NCI-H2171 (cell line): ENCODE measurements at regions not wholly inside any gene's neighbourhood (a gene's known extent, or its start where the extent isn't known, plus 50 kb on each side); places are given as distances from the start of the nearest gene placed in this dataset.
"Not testable (repeated sequence)": the region's sequence is repeated elsewhere in the genome, so short reads cannot be mapped to it uniquely, and the experiment has no call there.

Source experiments
- DNase-seq: peaks from one replicate; lab custom pipeline; 2025; lab: John Stamatoyannopoulos, UW

DNA sequence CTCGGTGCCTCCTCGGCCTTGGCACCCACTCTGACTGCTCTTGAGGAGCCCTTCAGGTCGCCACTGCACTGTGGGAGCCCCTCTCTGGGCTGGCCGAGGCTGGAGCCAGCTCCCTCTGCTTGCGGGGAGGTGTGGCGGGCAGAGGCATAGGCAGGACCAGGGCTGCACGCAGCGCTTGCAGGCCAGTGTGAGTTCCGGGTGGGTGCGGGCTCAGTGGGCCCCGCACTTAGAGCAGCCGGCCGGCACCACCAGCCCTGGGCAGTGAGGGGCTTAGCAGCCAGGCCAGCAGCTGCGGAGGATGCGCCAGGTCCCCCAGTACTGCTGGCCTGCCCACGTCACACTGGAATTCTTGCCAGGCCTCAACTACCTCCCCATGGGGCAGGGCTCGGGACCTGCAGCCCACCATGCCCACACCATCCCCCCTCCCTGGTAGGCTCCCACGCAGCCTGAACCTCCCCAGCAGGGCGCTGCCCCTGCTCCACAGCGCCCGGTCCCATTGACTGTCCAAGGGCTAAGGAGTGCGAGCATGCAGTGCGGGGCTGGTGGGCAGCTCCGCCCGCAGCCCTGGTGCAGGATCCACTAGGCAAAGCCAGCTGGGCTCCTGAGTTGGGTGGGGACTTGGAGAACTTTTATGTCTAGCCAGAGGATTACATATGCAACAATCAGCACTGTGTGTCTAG is 602.9 kb upstream of the ST8SIA4 start:
- DNase-seq = no peak

GRCh38 chr5:101482931-101483330 is 579.8 kb upstream of the ST8SIA4 start:
- no peak for DNase-seq

DNA sequence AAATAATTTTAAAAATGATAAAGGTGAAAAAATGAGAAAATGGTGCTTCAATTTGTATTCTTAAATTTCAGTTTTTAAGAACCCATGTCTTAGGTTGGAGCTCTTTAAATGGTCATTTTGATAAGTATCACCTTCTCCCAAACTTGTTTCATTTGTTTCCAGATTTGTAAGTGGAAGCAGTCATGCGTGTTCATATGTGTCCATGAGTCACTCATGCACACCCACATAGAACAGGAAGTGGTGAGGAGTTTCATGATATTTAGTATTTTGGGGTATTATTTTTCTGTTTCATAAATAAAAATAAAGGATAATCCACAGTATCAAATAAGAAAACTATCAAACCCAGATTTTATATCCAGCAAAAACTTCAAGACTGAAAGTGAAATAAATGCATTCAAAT is 570.4 kb upstream of the ST8SIA4 start:
- no peak for DNase-seq

GRCh38 chr5:101461455-101461854 is 558.4 kb upstream of the ST8SIA4 start:
- no peak for DNase-seq

- DNase-seq = no peak
These were observed 555.5 kb upstream of the ST8SIA4 start for GRCh38 chr5:101458587-101458986.

DNA sequence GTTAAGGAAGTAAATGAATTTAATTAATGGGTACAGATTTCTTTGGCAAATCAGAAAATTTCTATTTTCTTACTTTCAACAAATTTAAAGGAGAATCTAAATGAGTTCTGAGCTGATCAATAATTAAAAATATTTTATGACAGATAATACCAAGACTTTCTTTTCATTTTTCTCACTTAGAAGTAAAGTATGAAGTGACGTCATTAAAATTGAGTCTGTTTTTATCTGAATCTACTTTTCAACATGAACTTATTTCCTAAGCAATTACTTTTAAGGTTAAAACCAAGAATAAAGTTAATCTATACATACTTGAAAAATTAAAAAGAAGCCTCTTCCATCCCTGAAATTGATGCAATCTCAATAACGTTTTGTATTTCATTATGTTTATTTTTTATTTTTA is 552.8 kb upstream of the ST8SIA4 start:
- no peak for DNase-seq

DNA sequence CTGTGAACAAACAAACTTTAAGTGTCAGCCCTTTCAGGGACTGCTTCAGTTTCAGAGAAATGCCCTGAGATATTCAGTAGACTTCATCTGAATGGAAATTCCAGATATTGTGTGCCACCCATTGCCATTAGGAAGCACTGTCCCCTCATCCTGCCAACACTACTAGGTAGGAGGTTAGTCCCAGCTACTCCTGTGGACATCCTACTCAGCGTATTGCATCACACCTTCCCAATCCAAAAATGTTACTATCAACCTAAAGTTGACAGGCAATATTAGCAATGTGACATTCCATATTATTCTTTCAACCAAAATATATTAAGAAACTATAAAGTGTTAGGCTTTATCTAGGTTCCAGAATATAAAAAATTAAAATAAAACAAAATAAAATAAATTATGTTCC is 552.0 kb upstream of the ST8SIA4 start:
- DNase-seq = no peak

GRCh38 chr5:101442281-101442680 is 539.2 kb upstream of the ST8SIA4 start:
- DNase-seq = not testable (repeated sequence)

DNA sequence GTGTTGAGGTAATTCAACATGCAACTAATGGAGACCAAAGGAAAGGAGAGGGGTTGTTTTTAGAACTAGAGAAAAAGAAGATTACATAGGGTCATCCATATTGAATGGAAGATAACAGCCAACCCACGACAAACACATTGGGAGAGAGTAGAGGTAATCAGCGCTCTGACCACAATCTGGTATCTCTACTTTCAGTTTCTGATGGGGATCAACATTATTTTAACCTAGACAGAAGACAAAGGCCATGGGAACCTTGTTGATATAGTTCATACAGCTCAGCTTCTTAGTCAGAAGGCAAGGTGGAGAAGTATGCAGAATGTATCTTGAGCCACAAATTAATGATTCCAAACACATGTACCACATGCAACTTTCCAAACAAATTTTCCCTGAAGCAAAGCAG is 537.1 kb upstream of the ST8SIA4 start:
- DNase-seq = no peak

DNA sequence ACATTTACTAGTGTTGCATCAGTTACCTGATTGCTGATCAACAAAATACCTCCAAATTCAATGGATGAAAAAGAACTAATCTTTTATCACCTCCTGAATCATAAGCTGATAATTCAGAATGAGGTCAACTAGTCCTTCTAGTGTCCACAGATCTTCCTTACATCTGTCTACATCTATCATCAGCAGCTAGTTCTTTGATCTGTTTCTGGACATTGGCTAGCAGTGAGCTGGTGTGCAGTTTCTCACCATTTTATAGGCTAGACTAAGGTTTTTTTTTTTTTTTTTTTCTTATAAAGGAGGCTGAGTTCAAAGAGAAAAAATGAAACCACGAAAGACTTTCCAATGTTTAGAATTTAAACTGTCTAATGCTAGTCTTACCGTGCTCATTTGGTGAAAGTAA is 534.3 kb upstream of the ST8SIA4 start:
- no peak for DNase-seq

- DNase-seq = no peak
These were observed 532.7 kb upstream of the ST8SIA4 start for GRCh38 chr5:101435768-101436167.

- no peak for DNase-seq
These were observed 528.1 kb upstream of the ST8SIA4 start for GRCh38 chr5:101431201-101431600.

GRCh38 chr5:101430551-101430950 is 527.5 kb upstream of the ST8SIA4 start:
- DNase-seq = no peak

DNA sequence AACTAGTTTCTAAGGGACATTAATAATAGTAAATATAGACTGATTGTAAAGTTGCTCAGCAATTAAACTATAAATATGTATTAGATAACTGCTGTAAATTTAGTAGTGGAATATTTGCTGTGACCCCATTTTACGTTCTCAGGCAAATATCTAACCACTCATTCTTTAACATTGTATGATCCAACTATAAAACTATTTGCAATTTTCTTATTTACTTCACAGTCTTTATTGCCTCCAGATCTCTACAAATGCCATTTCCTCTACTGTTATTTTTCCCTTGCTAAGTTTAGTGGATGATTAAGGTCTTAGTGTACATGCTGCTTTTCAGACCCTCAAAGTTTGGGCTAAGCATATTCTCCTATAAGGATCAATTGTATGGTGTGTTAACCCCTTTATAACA is 526.2 kb upstream of the ST8SIA4 start:
- DNase-seq = no peak

DNA sequence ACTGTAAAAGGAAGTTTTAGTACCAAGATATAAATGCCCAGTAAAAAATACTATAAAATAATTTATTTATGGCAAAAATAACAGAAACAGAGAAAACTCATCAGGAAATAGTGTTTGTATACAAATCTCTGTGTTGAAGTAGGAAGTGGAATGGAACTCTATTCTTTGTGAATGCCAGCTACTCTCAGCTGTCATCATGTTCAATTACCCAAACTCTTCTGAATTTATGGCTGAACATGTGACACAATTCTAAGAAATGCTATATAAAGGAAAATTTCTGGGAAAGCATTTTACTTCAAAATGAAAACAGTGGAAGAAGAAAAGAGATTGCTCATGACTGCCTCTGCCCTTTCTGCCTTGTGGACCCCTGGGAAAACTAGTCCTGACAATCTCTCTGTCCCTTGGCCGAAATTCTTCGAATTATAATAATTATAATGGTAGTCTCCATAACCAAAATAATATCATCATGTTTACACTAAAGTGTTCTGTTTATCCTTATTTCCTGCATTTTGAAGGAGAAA is 522.3 kb upstream of the ST8SIA4 start:
- DNase-seq = no peak

GRCh38 chr5:101424530-101425175 is 521.6 kb upstream of the ST8SIA4 start:
- DNase-seq = no peak

- no peak for DNase-seq
These were observed 515.6 kb upstream of the ST8SIA4 start for GRCh38 chr5:101418713-101419118.

- DNase-seq = no peak
These were observed 501.4 kb upstream of the ST8SIA4 start for GRCh38 chr5:101404531-101404930.

GRCh38 chr5:101393795-101394450 is 490.8 kb upstream of the ST8SIA4 start:
- no peak for DNase-seq

GRCh38 chr5:101390151-101390908 is 487.2 kb upstream of the ST8SIA4 start:
- no peak for DNase-seq

DNA sequence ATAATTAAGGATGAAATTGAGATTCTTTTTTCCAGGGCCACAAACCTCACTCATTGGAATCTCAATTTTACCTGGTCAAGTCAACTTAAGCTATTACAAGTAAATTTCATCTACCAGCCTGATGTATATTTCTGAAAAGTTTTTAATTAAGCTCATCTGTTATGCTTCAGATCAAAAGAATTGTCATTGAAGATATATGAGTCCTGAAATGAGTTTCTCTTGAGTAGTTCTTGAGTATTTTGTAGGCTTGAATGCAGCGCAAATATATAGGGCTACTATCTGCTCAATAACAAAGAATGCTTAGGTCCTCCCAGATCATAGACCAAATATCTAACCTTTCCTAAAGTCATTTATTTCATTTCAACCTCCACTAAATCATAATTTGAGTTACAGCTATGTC is 482.2 kb upstream of the ST8SIA4 start:
- no peak for DNase-seq

GRCh38 chr5:101370181-101370580 is 467.1 kb upstream of the ST8SIA4 start:
- no peak for DNase-seq
